HG03196 (cell line): ENCODE measurements at regions not wholly inside any gene's neighbourhood (a gene's known extent, or its start where the extent isn't known, plus 50 kb on each side); places are given as distances from the start of the nearest gene placed in this dataset.

Source experiments
- ATAC-seq: cut with Tn5 transposase; IDR thresholded peaks from one replicate; pipeline ENCODE4 v1.9.1; 2021; ENCODE audit not compliant: unreplicated experiment

DNA sequence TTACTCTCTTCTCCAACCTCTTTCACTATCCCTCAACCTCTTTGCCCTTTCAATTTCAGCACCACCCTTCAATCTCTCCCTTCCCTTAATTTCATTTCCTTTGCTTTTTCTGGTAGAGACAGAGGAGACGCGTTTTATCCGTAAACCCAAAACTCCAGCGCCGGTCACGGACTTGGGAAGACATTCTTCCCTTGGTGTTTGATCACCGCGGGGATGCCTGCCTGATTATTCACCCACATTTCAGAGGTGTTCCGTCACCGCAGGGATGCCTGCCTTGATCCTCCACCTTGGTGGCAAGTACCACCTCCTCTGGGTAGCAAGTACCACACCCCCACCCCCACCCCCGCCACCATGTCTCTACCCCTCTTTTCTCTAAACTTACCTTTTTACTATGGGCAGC is 669.4 kb upstream of the PKDCC start:
- ATAC-seq, result no peak

DNA sequence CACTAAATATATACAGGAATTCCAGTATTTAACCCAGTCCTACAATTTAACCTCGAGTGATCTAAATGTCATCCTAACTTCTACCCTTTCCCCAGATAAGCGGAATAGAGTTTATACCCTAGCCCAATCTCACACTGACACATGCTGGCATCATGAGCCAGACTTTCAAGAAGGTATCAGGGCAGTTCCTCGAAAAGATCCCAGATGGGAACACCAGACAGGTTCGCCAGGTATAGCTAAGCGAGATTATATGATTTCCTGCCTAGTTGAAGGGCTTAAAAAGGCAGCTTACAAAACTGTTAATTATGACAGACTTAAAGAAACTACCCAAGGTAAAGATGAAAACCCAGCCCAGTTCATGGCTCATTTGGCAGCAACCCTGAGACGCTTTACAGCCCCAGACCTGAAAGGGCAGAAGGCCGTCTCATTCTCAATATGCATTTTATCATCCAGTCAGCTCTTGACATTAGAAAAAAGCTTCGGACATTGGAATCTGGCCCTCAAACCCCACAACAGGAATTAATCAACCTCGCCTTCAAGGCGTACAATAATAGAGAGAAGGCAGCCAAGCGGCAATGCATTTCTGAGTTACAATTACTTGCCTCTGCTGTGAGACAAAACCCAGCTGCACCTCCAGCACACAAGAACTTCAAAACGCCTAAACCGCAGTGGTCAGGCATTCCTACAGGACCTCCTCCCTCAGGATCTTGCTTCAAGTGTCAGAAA is 668.2 kb upstream of the PKDCC start:
- no peak for ATAC-seq

DNA sequence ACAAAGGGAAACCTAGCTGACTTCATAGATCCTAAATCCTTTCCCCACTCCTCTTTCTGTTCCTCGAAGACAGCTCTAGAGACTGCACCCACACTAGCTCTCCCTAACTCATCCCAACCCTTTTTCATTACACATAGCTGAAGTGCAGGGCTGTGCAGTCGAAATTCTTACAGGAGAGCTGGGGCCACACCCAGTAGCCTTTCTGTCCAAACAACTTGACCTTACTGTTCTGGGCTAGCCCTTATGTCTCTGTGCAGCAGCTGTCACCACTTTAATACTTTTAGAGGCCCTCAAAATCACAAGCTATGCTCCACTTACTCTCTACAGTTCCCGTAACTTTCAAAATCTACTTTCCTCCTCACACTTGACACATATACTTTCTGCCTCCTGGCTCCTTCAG is 666.1 kb upstream of the PKDCC start:
- no peak for ATAC-seq

DNA sequence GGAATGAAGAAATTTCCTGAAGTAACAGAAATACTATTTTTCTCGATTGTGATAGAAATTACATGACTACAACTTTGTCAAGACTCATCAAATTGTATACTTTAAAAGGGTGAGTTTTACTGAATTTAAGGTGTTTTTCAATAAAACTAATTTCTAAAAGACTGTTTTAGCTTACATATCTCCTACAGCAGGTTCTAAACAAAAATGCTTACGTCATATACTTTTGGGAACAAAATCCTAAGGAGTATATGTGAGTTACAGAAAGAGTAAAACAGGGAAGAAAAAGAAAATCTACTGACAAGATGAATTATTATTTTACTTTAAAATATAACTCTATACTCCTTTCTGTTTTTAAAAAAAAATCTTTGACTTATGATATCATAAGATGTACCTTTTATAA is 660.3 kb upstream of the PKDCC start:
- ATAC-seq, result no peak

DNA sequence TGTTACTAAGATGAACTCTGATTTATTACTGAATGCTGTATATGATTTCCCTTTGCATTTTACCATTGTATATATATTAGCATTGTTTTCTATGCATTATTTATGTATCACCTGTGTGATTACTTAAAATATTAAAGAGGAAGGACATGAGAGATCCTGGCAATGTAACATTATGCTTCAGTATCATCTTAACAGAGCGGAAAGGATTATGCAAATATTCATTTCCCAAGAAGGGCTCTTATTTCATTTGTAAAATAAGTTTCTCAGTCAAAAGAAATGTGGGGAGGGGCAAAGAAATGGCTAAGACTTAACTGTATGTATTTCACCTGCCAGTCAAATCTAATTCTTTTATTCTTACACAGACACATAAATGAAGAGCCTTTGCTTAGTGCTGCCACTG is 654.2 kb upstream of the PKDCC start:
- no peak for ATAC-seq

DNA sequence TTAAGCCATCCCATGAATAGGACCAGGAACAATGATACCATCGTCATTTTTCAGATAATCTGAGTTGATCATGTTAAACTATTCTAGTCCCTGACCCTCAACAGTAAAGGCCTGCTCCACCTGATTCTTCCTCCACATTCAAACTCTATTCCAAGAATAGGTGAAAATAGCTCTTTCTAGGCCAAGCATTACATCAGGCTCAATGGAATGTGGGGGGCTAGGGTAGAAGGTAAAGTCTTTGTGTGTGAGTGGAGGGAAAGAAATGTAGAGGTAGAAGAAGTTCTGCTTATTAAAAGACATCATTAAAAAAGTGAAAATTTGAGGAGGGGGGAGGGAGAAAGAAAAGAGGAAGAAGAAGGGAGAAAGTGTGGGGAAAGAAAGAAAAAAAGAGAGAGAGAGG is 653.3 kb upstream of the PKDCC start:
- no peak for ATAC-seq

DNA sequence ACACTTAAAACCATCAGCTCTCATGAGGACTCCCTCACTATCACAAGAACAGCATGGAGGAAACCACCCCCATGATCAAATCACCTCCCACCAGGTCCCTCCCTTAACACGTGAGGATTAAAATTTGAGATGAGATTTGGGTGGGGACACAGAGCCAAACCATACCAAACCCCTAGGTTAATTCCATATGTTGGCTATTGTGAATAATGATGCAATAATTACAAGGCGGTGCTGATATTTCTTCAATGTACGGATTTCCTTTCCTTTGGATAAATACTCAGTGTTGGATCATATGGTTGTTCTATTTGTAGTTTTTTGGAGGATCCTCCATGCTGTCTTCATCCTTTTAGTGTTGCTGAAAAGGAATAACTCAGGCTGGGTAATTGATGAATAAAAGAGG is 652.1 kb upstream of the PKDCC start:
- no peak for ATAC-seq

DNA sequence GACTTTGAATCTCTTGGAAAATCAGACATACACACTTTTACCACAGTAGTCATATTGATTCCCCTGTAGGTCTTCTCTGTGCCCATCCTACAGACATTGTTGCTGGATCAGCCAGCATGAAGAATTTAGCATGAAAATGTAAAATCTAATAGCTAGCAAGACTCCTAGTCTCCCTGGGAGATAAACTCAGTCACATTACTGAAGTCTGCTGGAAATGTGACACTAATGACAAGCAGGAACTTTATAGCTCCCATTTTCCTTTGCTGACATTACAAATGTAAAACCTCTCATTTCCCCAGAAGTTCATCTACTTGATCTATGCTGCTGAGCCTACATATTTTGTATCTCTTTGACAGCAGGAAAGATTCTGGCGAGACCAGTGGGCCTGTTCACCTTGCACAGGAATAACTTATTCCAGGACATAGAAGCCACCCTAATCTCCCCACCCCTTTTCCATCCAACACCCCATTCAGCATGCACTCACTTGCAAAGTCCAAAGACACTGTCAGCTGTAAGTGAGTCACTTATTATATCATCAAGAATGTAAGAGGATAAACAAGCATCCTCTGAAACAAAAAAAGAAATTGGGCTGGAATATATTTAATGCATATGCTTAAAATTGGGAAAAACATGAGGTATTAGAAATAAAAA is 648.3 kb upstream of the PKDCC start:
- no peak for ATAC-seq

DNA sequence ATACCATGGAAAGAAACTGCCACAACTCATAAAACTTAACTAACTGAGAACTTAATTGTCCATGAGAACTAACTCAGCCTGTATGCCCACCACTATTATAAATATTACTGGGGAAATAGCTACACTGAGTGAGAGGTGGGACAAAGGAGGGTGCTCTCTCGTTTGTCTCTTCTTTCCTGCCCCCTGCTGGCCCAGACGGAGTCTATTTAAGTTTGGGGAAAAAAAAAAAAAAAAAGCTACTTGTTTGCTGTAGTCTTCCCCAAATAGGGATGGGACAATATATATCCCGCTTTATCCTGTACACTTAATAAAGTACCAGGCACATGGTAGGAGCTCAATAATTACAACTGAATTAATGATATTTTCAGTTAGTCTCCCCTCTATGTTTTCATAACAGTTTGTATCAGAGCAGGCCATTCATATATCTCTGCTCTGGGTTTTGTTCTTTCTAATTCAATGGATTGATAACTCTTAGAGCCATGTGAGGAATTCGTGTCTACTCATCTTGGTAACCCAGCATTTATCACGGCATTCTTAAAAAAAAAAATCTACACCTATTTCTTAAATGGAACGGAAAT is 647.6 kb upstream of the PKDCC start:
- ATAC-seq, result no peak

DNA sequence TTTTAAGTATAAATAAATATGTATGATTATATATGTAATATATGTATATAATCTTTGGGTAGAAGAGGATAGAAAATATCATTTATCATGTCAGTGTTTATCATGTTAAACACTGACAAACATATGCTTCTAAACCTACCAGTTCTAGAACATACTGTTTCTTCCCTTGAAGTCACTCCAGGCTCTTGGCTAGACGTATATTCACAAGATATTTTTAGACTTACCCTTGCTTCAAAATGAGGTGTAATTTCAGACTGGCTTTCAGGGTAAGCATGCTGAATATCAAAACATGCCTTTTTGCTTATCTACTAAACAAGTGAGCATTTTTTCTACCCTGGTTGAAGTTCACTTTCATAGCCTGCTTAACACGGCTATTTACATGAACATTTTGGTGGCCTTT is 642.4 kb upstream of the PKDCC start:
- ATAC-seq, result no peak

DNA sequence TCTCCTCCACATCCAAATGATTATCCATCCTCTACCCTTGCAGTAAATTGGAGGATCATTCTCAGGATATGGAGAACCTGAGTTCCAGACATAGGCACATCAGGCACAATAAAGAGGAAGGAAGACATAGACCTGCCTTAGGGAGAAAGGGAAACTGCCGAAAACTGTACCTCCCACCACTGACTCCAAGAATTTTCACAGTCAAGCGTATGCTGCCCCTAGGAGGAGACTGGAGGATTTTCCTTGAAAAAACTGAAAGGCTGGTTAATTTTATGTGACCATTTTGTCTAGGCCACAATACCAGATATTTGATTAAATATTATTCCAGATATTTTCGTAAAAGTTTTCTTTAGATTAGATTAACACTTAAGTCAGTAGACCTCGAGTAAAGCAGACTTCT is 638.5 kb upstream of the PKDCC start:
- no peak for ATAC-seq

DNA sequence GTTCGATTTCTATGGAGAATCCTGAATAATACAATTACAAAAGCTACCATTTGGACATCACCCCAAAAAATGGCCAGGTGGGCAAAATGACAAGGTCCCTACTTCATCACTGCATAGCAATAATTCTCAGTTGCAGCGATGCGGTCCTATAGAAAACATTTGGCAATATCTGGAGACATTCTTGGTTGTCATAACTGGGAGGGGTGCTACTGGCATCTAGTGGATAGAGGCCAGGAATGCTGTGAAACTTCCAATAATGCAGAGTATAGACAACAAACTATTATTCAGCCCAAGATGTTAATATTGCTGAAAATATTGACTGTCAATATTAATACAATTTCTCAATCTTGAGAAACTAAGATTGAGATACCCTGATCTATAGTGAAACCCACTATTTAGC is 637.8 kb upstream of the PKDCC start:
- no peak for ATAC-seq

DNA sequence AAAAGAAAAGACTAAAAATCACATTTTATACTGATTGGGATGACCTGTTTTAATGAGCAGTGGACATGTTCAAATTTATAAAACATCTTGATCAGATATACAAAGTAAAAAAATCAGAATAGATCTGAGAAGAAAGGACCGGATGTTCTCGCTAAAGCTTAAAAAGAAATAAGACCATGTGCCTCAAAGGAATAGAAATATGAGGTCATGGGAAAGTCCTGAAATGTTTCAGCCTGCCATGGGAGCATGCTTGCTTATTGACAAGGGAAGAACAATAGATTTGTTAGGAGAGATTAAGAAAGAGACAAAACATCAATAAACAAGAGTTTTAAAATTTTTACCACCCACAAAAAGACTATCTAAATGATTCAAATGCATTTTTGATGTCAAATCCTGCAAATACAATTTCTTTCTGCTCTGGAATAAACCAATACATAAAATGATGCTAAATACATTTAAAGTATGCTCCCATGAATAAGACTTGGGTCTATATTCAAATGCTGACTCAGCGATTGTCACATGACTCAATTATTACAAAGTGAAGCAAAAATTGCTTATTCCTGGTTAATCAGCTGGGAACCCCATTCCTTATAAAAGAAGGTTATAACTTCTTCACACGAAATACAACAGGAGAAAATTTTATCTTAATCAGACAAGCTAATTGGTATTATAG is 633.9 kb upstream of the PKDCC start:
- ATAC-seq, result no peak

DNA sequence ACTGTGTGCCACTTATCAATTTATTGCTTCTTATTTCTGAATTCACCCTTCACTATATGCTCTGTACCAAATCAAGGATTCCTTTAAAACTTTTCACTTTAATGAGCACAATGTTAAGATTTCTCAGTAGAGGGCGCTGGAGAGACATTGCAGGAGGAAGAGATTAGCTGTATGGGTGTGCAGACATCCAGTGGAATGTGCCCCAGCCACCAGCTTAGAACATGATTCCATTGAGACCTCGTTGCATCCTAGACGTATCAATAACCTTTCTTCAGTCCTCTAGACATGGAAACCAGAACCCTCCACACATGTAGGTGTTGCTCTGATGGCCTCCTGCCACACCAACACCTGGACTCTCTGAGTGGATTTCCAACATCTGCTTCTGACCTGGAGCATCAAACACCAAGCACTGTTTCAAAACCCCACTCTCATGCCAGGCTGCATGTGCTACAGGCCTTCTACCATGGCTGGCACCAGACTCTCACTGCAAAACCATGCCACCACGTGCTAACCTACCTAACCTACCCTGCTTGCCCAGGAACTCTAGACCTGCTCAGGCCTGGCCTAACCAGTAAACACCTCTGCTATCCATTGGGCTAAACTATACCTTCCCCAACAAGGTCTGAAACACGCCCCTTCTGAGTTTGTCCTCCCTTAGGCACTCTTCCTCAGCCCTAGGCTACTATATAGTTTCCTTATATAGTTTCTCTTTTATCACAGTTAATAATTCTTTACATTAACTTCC is 633.2 kb upstream of the PKDCC start:
- no peak for ATAC-seq

DNA sequence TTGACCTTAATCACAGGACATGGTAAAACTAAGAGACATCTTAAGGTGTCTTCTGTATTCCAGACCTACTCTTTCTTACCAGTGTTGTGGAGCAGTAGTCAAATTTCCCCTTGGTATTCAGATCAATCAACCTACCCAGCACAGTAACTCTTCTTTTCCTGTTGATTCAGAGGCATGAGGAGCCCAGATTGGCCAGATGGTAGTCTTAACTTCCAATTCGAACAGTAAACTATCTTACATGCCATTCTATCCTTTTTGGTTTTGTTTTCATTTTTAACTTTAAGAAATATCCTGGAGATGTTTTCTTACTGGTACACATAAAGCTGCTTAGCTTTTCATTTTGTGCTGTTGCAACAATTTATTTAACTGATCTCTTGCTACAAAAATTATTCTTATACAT is 630.3 kb upstream of the PKDCC start:
- no peak for ATAC-seq

DNA sequence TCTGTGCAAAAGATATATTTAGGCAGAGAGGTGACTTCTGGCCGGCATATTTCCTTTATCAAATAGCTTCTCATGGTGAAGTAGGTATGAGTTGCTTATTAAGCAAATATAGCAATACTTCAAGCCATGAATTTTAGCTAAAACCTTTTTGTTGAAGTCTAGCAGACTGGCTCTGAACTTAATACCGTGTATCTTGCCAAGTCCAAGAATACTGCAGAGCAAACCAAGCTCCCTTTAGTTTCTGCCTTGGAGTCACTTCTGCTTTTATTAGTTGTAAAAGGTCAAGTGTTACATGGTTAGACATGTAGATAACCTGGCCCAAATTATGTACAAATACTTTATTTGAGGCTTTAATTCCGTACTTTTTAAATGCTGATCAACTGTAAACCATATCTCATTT is 627.6 kb upstream of the PKDCC start:
- ATAC-seq, result no peak

DNA sequence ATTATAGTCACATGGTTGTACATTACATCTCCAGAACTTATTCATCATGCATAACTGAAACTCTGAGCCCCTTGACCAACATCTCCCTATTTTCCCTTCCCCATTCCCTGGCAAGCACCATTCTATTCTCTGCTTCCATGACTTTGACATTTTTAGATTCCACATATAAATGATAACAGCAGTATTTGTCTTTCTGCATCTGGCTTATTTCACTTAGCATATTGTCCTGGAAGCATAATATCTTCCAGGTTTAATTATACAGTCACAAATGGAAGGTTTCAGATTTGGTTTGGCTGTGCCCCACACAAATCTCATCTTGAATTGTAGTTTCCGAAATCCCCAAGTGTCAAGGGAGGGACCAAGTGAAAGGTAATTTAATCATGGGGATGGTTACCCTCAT is 626.9 kb upstream of the PKDCC start:
- no peak for ATAC-seq

DNA sequence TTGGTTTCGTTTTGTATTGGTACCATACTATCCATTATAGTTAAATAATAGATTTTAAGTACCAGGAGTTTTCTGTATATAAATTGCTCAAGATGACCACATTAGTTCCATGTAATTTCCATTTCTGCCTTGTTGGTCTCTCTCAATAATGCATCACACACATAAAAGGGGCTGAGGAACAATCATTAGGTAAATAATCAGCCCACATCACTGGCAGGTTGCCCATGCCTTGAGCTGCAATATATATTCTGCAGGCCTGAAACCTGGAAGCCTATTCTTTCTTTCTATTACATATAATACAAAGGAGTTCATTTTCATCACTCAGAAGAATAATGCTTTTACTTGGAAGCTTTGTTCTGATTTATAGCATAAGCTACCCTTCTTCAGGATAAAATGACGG is 616.1 kb upstream of the PKDCC start:
- no peak for ATAC-seq

DNA sequence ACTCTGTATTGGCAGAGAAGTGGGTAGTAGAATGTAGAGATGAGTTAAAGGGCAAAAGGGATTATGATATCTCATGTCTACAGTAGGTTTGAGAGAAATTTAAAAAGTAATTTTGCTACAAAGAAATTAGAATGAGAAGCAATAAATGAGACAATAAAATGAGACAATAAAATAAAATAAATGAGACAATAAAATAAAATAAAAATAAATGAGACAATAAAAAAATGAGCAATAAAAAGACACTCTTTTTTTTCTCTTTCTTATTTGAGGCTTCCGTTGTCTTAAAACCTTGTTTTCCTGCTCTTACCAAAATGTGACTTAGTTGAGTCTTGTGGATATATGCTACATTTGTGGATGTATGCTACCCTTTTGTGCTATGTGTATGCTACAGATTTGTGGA is 615.4 kb upstream of the PKDCC start:
- no peak for ATAC-seq

DNA sequence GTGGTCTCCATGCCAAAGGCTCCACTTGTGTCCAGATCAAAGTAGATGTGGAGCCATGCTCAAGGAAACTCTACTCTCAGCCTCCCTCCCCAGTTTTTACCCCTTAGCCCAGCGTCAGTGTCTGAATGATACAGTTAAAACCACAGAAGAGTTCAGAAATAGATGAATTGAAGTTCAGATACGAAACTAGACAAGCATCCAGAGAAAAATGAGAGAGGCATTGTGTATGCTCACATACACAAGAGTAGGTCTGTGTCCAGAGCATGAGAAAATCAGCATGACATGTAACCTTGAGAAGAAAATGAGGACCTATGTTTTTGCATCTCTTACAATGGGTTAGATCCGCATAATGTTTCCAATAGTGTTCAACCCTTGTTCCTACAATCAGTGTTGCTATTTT is 612.8 kb upstream of the PKDCC start:
- no peak for ATAC-seq

DNA sequence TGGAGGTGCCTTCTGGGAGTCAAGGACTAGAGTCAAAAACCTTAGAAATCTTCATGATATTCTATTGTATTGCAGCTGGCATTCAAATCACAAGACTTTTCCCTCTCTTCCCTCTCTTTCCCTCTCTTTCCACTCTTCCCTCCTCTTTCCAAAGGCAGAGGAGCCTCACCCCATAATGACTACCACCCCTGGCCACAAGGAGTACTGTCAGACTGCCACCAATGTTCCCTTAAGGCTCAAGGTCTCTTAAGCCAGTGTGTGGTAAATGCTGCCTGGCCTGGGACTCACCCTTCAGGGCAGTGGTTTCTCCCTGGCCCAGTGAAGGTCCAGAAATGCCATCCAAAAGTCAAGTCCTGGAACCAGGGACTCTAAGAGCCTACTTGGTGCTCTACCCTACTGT is 605.9 kb upstream of the PKDCC start:
- no peak for ATAC-seq
